Breast epithelium (tissue), 3 donors: ENCODE measurements at regions not wholly inside any gene's neighbourhood (a gene's known extent, or its start where the extent isn't known, plus 50 kb on each side); places are given as distances from the start of the nearest gene placed in this dataset.

Experiments used
- CTCF ChIP-seq, 3 donors: fragments of 450-650 bp; IDR thresholded peaks; one replicate each; pipeline ENCODE4 v1.5.1; 2016 to 2017; ENCODE audit warnings: antibody characterized with exemption in 3 of 3, mild to moderate bottlenecking in 3 of 3, moderate library complexity in 3 of 3
- POLR2A ChIP-seq: fragments of 450-650 bp; IDR thresholded peaks from one replicate; pipeline ENCODE4 v1.6.1; 2016; ENCODE audit warnings: antibody characterized with exemption, mild to moderate bottlenecking, moderate library complexity

- TF ChIP-seq CTCF (IDR thresholded peaks at IDR 0.05) (no peak), POLR2A (no peak)
Measured at GRCh38 chr12:92426332-92426731, 276.5 kb upstream of the PLEKHG7 start.
